Neural cell (in vitro differentiated cells): ENCODE measurements at regions not wholly inside any gene's neighbourhood (a gene's known extent, or its start where the extent isn't known, plus 50 kb on each side); places are given as distances from the start of the nearest gene placed in this dataset.

Source experiments
- EP300 ChIP-seq: fragments of 450-650 bp; conservative IDR thresholded peaks from 2 replicates; pipeline ENCODE4 v1.6.1; 2014; ENCODE audit warnings: antibody characterized with exemption, mild to moderate bottlenecking, moderate library complexity; ENCODE audit not compliant: poor library complexity, severe bottlenecking
- EZH2 ChIP-seq: fragments of 200-600, 300-800 bp; shearing (Covaris generic), sonication (generic); IDR thresholded peaks from 2 replicates; pipeline ENCODE4 v1.6.1; 2014; ENCODE audit warnings: antibody characterized with exemption, low read length, borderline replicate concordance, mild to moderate bottlenecking; ENCODE audit not compliant: insufficient read depth, poor library complexity, severe bottlenecking
- MXI1 ChIP-seq: fragments of 450-650 bp; conservative IDR thresholded peaks from 2 replicates; pipeline ENCODE4 v1.6.1; 2014; ENCODE audit warnings: antibody characterized with exemption, mild to moderate bottlenecking; ENCODE audit not compliant: poor library complexity, severe bottlenecking
- POLR2AphosphoS5 ChIP-seq: IDR thresholded peaks from 2 replicates; pipeline ENCODE4 v1.6.1; 2012
- RAD21 ChIP-seq: fragments of 450-650 bp; conservative IDR thresholded peaks from 2 replicates; pipeline ENCODE4 v1.6.1; 2014; ENCODE audit warnings: antibody characterized with exemption, mild to moderate bottlenecking, moderate library complexity
- SMC3 ChIP-seq: fragments of 450-650 bp; conservative IDR thresholded peaks from 2 replicates; pipeline ENCODE4 v1.6.1; 2014; ENCODE audit warnings: antibody characterized with exemption, mild to moderate bottlenecking, moderate library complexity; ENCODE audit not compliant: poor library complexity
- TAF1 ChIP-seq: IDR thresholded peaks from 2 replicates; pipeline ENCODE4 v1.6.1; 2012; ENCODE audit warnings: low read depth
- TF ChIP-seq, protein P1 (sequence below): fragments of 450-650 bp; IDR thresholded peaks from 2 replicates; pipeline ENCODE4 v1.5.1; 2014; ENCODE audit warnings: antibody characterized with exemption, mild to moderate bottlenecking, moderate library complexity; ENCODE audit not compliant: poor library complexity, severe bottlenecking
- TF ChIP-seq, protein P2 (sequence below): IDR thresholded peaks from 2 replicates; pipeline ENCODE4 v1.6.1; 2012; ENCODE audit warnings: borderline replicate concordance

DNA sequence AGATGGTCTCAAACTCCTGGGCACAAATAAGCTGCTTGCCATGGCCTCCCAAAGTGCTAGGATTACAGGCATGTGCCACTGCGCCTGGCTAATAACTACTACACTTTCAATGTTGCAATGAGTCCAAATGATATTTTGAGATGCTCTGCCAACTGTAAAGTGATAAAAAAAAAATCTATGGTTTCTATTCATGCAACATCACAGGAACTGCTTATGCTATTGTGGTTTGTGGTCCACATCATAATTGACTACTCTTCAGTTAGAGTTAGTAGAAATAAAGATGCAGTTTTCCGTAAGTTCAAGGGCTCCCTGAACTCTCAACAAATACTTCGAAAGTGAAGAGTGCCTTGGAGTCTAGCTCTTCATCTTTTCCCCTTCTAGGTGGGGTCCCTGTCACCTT lies 239.4 kb downstream of the C12orf75 start:
- TF ChIP-seq, protein P1, sequence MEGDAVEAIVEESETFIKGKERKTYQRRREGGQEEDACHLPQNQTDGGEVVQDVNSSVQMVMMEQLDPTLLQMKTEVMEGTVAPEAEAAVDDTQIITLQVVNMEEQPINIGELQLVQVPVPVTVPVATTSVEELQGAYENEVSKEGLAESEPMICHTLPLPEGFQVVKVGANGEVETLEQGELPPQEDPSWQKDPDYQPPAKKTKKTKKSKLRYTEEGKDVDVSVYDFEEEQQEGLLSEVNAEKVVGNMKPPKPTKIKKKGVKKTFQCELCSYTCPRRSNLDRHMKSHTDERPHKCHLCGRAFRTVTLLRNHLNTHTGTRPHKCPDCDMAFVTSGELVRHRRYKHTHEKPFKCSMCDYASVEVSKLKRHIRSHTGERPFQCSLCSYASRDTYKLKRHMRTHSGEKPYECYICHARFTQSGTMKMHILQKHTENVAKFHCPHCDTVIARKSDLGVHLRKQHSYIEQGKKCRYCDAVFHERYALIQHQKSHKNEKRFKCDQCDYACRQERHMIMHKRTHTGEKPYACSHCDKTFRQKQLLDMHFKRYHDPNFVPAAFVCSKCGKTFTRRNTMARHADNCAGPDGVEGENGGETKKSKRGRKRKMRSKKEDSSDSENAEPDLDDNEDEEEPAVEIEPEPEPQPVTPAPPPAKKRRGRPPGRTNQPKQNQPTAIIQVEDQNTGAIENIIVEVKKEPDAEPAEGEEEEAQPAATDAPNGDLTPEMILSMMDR, result no peak
- TF ChIP-seq MXI1, result no peak
- no peak for TF ChIP-seq SMC3
- no peak for TF ChIP-seq EZH2
- TF ChIP-seq POLR2AphosphoS5, result no peak
- TF ChIP-seq EP300, result no peak
- TF ChIP-seq, protein P2, sequence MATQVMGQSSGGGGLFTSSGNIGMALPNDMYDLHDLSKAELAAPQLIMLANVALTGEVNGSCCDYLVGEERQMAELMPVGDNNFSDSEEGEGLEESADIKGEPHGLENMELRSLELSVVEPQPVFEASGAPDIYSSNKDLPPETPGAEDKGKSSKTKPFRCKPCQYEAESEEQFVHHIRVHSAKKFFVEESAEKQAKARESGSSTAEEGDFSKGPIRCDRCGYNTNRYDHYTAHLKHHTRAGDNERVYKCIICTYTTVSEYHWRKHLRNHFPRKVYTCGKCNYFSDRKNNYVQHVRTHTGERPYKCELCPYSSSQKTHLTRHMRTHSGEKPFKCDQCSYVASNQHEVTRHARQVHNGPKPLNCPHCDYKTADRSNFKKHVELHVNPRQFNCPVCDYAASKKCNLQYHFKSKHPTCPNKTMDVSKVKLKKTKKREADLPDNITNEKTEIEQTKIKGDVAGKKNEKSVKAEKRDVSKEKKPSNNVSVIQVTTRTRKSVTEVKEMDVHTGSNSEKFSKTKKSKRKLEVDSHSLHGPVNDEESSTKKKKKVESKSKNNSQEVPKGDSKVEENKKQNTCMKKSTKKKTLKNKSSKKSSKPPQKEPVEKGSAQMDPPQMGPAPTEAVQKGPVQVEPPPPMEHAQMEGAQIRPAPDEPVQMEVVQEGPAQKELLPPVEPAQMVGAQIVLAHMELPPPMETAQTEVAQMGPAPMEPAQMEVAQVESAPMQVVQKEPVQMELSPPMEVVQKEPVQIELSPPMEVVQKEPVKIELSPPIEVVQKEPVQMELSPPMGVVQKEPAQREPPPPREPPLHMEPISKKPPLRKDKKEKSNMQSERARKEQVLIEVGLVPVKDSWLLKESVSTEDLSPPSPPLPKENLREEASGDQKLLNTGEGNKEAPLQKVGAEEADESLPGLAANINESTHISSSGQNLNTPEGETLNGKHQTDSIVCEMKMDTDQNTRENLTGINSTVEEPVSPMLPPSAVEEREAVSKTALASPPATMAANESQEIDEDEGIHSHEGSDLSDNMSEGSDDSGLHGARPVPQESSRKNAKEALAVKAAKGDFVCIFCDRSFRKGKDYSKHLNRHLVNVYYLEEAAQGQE, result no peak
- no peak for TF ChIP-seq RAD21
- TF ChIP-seq TAF1, result no peak
